Endothelial cell (in vitro differentiated cells): ENCODE measurements at regions not wholly inside any gene's neighbourhood (a gene's known extent, or its start where the extent isn't known, plus 50 kb on each side); places are given as distances from the start of the nearest gene placed in this dataset.

Experiments
- DNase-seq: peaks from one replicate; pipeline ENCODE4 v3.0.0; 2021; ENCODE audit warnings: low spot score
- H3K27ac Mint-ChIP-seq: one replicate; pipeline ENCODE4 v1.8.0; 2021; ENCODE audit warnings: mixed read lengths, inconsistent platforms; ENCODE audit not compliant: unreplicated experiment
- H3K27me3 Mint-ChIP-seq: one replicate; pipeline ENCODE4 v1.8.0; 2021; ENCODE audit warnings: mild to moderate bottlenecking, moderate library complexity, mixed read lengths, inconsistent platforms; ENCODE audit not compliant: unreplicated experiment
- H3K36me3 Mint-ChIP-seq: one replicate; pipeline ENCODE4 v1.8.0; 2021; ENCODE audit warnings: mild to moderate bottlenecking, low read depth, mixed read lengths, inconsistent platforms; ENCODE audit not compliant: unreplicated experiment
- H3K4me1 Mint-ChIP-seq: one replicate; pipeline ENCODE4 v1.8.0; 2021; ENCODE audit warnings: mild to moderate bottlenecking, mixed read lengths, inconsistent platforms; ENCODE audit not compliant: unreplicated experiment
- H3K4me3 Mint-ChIP-seq: one replicate; pipeline ENCODE4 v1.8.0; 2021; ENCODE audit warnings: mild to moderate bottlenecking, mixed read lengths, inconsistent platforms; ENCODE audit not compliant: unreplicated experiment
- H3K9me3 Mint-ChIP-seq: one replicate; pipeline ENCODE4 v1.8.0; 2021; ENCODE audit warnings: mixed read lengths, inconsistent platforms; ENCODE audit not compliant: unreplicated experiment
- CTCF ChIP-seq: fragments of 200-600 bp; sonication (generic); IDR thresholded peaks from one replicate; pipeline ENCODE4 v1.5.0; 2021; ENCODE audit warnings: antibody characterized with exemption; ENCODE audit not compliant: unreplicated experiment

- no peak overlapping the region for H3K27ac Mint-ChIP-seq
- H3K27me3 Mint-ChIP-seq = no peaks in the 10 kb centered on the region
- no peak overlapping the region for H3K4me3 Mint-ChIP-seq
- no peaks in the 10 kb centered on the region for H3K36me3 Mint-ChIP-seq
- no peaks in the 10 kb centered on the region for H3K4me1 Mint-ChIP-seq
- DNase-seq = no peak
- no peak for TF ChIP-seq CTCF
- no peaks in the 10 kb centered on the region for H3K9me3 Mint-ChIP-seq
Observed at GRCh38 chr2:219876931-219877330, 249.5 kb downstream of the SLC4A3 start.

GRCh38 chr2:219877728-219878127, 250.3 kb downstream of the SLC4A3 start:
- no peaks in the 10 kb centered on the region for H3K9me3 Mint-ChIP-seq
- no peak for DNase-seq

GRCh38 chr2:219878516-219878915, 251.1 kb downstream of the SLC4A3 start:
- H3K27me3 Mint-ChIP-seq = no peaks in the 10 kb centered on the region
- H3K27ac Mint-ChIP-seq = no peak overlapping the region
- no peak overlapping the region for H3K4me3 Mint-ChIP-seq
- no peaks in the 10 kb centered on the region for H3K36me3 Mint-ChIP-seq
- no peak for DNase-seq
- H3K9me3 Mint-ChIP-seq = no peaks in the 10 kb centered on the region
- no peak for TF ChIP-seq CTCF
- H3K4me1 Mint-ChIP-seq = no peaks in the 10 kb centered on the region

More at GRCh38 chr2:219877728-219878127, 250.3 kb downstream of the SLC4A3 start:
- Mint-ChIP-seq H3K4me1 (no peaks in the 10 kb centered on the region), H3K27me3 (no peaks in the 10 kb centered on the region), H3K27ac (no peak overlapping the region), H3K36me3 (no peaks in the 10 kb centered on the region), H3K4me3 (no peak overlapping the region)
- TF ChIP-seq CTCF = no peak

- no peaks in the 10 kb centered on the region for H3K36me3 Mint-ChIP-seq
- no peaks in the 10 kb centered on the region for H3K9me3 Mint-ChIP-seq
- no peak for DNase-seq
- TF ChIP-seq CTCF = no peak
- H3K4me1 Mint-ChIP-seq = no peaks in the 10 kb centered on the region
- H3K27ac Mint-ChIP-seq = no peak overlapping the region
- no peaks in the 10 kb centered on the region for H3K27me3 Mint-ChIP-seq
- H3K4me3 Mint-ChIP-seq = no peak overlapping the region
Observed at GRCh38 chr2:219881851-219882250, 254.4 kb downstream of the SLC4A3 start.

GRCh38 chr2:219886615-219887014, 259.2 kb downstream of the SLC4A3 start:
- no peak for DNase-seq
- Mint-ChIP-seq H3K36me3 (no peaks in the 10 kb centered on the region), H3K27me3 (no peaks in the 10 kb centered on the region), H3K4me3 (no peak overlapping the region), H3K4me1 (no peaks in the 10 kb centered on the region), H3K27ac (no peak overlapping the region), H3K9me3 (no peaks in the 10 kb centered on the region)
- TF ChIP-seq CTCF = no peak
